ENCODE measurements at regions not wholly inside any gene's neighbourhood (a gene's known extent, or its start where the extent isn't known, plus 50 kb on each side); places are given as distances from the start of the nearest gene placed in this dataset.

DNA sequence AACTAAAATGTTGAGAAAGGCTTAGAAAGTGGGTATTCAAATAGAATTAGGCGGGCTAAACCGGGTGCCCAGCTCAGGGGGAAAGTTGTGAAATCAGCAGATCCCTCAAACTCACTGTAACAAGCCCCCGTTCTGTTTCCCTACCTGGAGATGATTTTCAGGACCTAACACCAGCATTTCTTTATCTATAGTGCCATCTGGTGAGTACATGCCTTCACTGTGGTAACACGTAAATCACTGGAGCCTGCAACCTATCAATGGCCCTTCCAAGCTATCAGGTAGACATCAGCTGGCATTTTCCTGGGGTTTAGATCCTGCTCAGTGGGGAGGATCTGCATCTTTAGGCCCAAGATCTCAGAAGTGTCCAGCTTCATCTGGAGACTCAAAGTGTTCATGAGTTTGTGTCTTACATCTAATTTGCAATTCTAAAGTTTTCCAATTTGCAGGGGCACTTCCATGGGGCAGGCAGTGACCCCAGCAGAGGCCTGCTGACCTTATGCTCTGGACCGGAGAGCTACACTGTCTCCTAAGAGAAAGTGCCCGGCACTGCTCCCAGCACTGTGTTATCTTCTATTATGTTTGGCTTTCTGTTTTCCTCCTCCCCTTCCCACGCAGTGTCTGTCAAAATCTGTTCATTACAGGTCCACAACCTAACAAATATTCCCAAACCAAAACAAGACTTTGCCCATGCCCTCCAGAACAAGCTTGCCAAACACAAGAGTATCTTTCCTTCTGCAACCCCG is 132.5 kb downstream of the LSM5 start:
- no peak for ATAC-seq (ENCODE audit: low FRiP score)

GRCh38 chr7:32347244-32347828 is 142.8 kb downstream of the LSM5 start:
- TF ChIP-seq, protein P1, sequence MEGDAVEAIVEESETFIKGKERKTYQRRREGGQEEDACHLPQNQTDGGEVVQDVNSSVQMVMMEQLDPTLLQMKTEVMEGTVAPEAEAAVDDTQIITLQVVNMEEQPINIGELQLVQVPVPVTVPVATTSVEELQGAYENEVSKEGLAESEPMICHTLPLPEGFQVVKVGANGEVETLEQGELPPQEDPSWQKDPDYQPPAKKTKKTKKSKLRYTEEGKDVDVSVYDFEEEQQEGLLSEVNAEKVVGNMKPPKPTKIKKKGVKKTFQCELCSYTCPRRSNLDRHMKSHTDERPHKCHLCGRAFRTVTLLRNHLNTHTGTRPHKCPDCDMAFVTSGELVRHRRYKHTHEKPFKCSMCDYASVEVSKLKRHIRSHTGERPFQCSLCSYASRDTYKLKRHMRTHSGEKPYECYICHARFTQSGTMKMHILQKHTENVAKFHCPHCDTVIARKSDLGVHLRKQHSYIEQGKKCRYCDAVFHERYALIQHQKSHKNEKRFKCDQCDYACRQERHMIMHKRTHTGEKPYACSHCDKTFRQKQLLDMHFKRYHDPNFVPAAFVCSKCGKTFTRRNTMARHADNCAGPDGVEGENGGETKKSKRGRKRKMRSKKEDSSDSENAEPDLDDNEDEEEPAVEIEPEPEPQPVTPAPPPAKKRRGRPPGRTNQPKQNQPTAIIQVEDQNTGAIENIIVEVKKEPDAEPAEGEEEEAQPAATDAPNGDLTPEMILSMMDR (IDR thresholded peaks at IDR 0.05), result no peak
- ATAC-seq (ENCODE audit: low FRiP score) (no peak), DNase-seq (ENCODE audit: low spot score) (no peak)

More for the DNA sequence above, 132.5 kb downstream of the LSM5 start:
- DNase-seq (ENCODE audit: low spot score), result no peak
- TF ChIP-seq, protein P1 (IDR thresholded peaks at IDR 0.05), result no peak

- TF ChIP-seq, protein P1 (IDR thresholded peaks at IDR 0.05), result no peak
- DNase-seq (ENCODE audit: low spot score) (no peak), ATAC-seq (ENCODE audit: low FRiP score) (no peak)
Measured at GRCh38 chr7:32346253-32346652, 143.9 kb downstream of the LSM5 start.

GRCh38 chr7:32336726-32337125 is 153.5 kb downstream of the LSM5 start:
- no peak for ATAC-seq (ENCODE audit: low FRiP score)
- TF ChIP-seq, protein P1 (IDR thresholded peaks at IDR 0.05), result no peak
- no peak for DNase-seq (ENCODE audit: low spot score)

GRCh38 chr7:32335107-32335506 is 155.1 kb downstream of the LSM5 start:
- ATAC-seq (ENCODE audit: low FRiP score) (no peak), DNase-seq (ENCODE audit: low spot score) (no peak)
- TF ChIP-seq, protein P1 (IDR thresholded peaks at IDR 0.05), result no peak

DNA sequence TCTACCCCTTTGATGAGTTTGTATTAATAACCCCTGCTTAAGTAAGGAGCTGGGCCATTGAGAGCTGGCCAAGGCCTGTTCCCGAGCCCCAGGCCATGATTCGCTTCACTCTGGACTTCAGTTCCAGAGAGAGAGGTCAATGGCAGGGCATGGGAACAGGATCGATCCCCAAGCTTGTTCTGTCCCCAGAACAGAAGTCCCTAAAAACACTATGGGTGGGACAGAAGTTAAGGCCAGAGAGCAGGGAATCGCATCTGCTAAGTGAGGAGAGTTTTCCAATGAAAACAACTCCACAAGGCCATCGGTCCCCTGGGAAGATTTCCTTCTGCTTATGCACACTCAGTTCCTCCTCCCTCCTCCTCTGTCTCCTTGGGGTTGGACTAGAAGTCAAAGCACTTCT is 159.6 kb downstream of the LSM5 start:
- TF ChIP-seq, protein P1 (IDR thresholded peaks at IDR 0.05), result no peak
- no peak for DNase-seq (ENCODE audit: low spot score)
- no peak for ATAC-seq (ENCODE audit: low FRiP score)

DNA sequence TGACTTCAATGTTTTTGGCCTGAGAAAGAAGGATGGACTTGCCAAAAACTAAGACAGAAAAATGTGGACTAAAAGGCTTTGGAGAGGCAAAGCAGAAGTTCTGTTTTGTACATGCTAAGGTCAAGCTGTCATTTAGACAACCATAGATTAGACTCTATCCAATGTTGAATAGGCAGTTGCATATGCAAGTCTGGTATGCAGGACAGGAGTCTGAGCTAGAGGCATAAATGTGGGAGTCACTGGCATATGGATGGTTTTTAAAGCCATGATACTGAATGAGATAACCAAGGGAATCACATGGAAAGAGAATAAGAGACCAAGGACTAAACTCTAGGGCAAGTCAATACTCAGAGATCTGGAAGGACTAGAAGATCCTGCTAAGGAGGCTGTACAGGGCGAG is 164.1 kb downstream of the LSM5 start:
- DNase-seq (ENCODE audit: low spot score), result no peak
- ATAC-seq (ENCODE audit: low FRiP score), result no peak
- TF ChIP-seq, protein P1 (IDR thresholded peaks at IDR 0.05), result no peak

All from omental fat pad (tissue), 3 donors.